Colonic mucosa (tissue), 4 donors: ENCODE measurements at regions not wholly inside any gene's neighbourhood (a gene's known extent, or its start where the extent isn't known, plus 50 kb on each side); places are given as distances from the start of the nearest gene placed in this dataset.

Source experiments
- DNase-seq: peaks from one replicate; pipeline ENCODE4 v3.0.0-alpha.2; 2020
- H3K27ac ChIP-seq: fragments of 200-600 bp; one replicate; pipeline ENCODE4 v1.8.0; 2021
- H3K27me3 ChIP-seq: fragments of 200-600 bp; one replicate; pipeline ENCODE4 v1.8.0; 2021
- H3K36me3 ChIP-seq: fragments of 200-600 bp; one replicate; pipeline ENCODE4 v1.8.0; 2021
- H3K4me1 ChIP-seq: fragments of 200-600 bp; one replicate; pipeline ENCODE4 v1.8.0; 2021; ENCODE audit warnings: mild to moderate bottlenecking
- H3K4me3 ChIP-seq: fragments of 200-600 bp; one replicate; pipeline ENCODE4 v1.8.0; 2021
- H3K9ac ChIP-seq, 2 donors: one replicate each; pipeline ENCODE4 v1.7.0; 2013; ENCODE audit warnings: control low read depth in 2 of 2, low read depth in 2 of 2, low read length in 2 of 2
- H3K9me3 ChIP-seq: fragments of 200-600 bp; one replicate; pipeline ENCODE4 v1.8.0; 2021
- intact Hi-C: fragments of 100-400 bp; cut with DNase I; formaldehyde crosslinking; loops from one replicate; pipeline ENCODE4 v1.14.1; 2022
- TF ChIP-seq, protein P1 (sequence below): fragments of 200-600 bp; IDR thresholded peaks from one replicate; pipeline ENCODE4 v1.8.0; 2022; ENCODE audit warnings: antibody characterized with exemption, mild to moderate bottlenecking
- donor health status: healthy.
- donor health status: DM: no; HTN: no; CAD: no.
- donor health status: DM: no; HTN: no; CAD: no.

DNA sequence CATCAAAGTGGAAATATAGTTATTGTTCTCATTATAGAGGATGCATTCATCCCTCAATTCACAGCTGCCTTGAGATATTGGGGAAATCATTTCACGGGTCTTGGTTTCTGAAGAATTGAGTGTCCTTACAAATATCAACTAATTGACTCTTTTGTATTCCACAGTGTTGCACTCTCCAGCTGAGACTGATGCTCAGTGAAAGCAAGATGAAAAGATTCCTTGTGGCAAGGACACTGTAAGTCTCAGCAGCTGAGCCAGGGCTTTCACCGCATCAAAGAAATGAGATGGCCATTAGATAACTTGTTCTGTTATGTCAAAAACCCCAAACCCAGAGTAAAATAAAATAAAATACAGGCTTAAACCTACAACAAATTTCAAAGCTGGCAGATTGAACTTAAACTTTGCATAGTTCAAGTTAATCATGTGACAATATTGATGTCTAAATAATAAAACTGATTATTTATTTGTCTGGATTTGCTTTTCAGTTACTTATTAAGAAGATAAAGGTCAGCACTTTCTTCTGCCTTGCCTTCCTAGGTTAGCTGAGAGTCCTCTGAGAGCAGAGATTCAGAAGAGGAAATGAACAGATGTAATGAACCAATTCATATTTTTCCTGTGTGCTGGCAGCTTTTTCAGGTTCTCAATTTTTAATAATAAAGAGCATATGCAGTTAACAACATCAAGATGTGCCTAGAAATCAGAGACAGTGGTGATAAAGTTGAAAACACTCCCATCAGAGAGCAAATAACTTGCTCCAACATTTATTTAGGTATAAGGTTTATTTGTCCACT, 82.4 kb upstream of the SMLR1 start:
- Histone ChIP-seq H3K9ac (no peak overlapping the region), H3K27me3 (no peaks in the 10 kb centered on the region), H3K4me3 (no peak overlapping the region), H3K27ac (no peak overlapping the region), H3K4me1 (no peaks in the 10 kb centered on the region), H3K9me3 (no peaks in the 10 kb centered on the region), H3K36me3 (no peaks in the 10 kb centered on the region)
- intact Hi-C loops = no loop called here
- TF ChIP-seq, protein P1, sequence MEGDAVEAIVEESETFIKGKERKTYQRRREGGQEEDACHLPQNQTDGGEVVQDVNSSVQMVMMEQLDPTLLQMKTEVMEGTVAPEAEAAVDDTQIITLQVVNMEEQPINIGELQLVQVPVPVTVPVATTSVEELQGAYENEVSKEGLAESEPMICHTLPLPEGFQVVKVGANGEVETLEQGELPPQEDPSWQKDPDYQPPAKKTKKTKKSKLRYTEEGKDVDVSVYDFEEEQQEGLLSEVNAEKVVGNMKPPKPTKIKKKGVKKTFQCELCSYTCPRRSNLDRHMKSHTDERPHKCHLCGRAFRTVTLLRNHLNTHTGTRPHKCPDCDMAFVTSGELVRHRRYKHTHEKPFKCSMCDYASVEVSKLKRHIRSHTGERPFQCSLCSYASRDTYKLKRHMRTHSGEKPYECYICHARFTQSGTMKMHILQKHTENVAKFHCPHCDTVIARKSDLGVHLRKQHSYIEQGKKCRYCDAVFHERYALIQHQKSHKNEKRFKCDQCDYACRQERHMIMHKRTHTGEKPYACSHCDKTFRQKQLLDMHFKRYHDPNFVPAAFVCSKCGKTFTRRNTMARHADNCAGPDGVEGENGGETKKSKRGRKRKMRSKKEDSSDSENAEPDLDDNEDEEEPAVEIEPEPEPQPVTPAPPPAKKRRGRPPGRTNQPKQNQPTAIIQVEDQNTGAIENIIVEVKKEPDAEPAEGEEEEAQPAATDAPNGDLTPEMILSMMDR = no peak
- DNase-seq = no peak

DNA sequence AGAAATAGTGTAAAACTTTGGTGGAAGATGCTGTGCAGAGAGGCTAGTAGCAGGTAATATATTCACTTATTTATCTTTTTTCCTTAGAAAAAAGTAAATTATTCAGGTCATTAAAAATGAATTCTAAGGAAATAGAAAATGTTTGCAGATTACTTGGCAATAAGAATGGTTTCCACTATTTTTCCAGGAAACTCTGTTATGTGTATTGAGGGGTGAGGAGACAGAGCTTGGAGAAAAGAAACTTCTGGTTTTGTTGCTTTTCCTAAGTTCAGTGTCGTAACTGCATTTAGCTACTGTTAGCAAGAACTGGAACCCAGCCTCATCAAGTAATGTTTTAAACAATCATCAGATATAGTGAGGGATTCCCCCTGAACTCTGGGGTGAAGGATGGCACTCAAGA, 79.2 kb upstream of the SMLR1 start:
- Histone ChIP-seq H3K4me1 (no peaks in the 10 kb centered on the region), H3K9me3 (no peaks in the 10 kb centered on the region), H3K36me3 (no peaks in the 10 kb centered on the region), H3K4me3 (no peak overlapping the region), H3K27me3 (no peaks in the 10 kb centered on the region), H3K9ac (no peak overlapping the region), H3K27ac (no peak overlapping the region)
- intact Hi-C loops = no loop called here
- DNase-seq = no peak
- TF ChIP-seq, protein P1 = no peak

DNA sequence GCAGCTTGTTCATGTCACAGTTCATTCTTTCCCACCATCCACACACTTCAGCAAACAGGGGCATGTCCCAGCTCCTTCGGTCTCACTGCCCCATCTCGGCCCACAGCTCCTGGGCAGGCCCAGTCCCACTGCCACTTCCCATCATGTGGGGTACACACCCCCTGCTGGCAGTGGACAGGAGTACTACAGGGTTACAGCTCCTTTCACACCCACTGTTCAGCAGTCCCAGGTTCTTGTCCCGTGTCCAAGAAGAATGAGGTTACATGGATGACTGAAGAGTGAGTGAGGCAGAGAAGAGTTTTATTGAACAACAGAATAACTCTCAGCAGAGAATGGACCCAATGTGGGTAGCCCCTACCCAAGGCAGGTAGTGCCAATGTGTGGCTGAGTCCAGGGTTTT, 77.8 kb upstream of the SMLR1 start:
- Histone ChIP-seq H3K4me3 (no peak overlapping the region), H3K9ac (no peak overlapping the region), H3K27ac (no peak overlapping the region), H3K9me3 (no peaks in the 10 kb centered on the region), H3K36me3 (no peaks in the 10 kb centered on the region), H3K27me3 (no peaks in the 10 kb centered on the region), H3K4me1 (no peaks in the 10 kb centered on the region)
- intact Hi-C loops = no loop called here
- no peak for DNase-seq
- TF ChIP-seq, protein P1 = no peak

DNA sequence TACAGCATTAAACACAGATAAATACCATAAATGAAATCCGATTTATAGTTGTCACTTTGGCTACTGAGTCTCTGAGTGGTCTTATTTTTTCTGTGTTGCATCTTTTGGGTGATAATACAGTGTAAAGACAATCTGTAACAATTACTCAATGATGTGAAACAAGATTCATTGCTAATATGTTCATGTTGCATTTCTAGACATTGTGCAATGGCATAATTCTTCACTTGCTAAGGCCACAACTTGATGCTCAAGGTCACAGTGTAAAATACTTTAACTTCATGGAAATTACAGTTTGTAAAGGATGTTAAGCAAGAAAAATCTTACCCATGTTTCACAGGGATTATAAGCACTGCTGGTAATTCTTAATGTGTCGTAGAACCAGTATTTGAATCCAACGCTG, 74.9 kb upstream of the SMLR1 start:
- no peak overlapping the region for H3K4me3 ChIP-seq
- intact Hi-C loops = no loop called here
- no peak overlapping the region for H3K27ac ChIP-seq
- H3K9ac ChIP-seq = no peak overlapping the region
- DNase-seq = no peak
- no peaks in the 10 kb centered on the region for H3K36me3 ChIP-seq
- no peaks in the 10 kb centered on the region for H3K4me1 ChIP-seq
- H3K27me3 ChIP-seq = no peaks in the 10 kb centered on the region
- H3K9me3 ChIP-seq = no peaks in the 10 kb centered on the region
- TF ChIP-seq, protein P1 = no peak

DNA sequence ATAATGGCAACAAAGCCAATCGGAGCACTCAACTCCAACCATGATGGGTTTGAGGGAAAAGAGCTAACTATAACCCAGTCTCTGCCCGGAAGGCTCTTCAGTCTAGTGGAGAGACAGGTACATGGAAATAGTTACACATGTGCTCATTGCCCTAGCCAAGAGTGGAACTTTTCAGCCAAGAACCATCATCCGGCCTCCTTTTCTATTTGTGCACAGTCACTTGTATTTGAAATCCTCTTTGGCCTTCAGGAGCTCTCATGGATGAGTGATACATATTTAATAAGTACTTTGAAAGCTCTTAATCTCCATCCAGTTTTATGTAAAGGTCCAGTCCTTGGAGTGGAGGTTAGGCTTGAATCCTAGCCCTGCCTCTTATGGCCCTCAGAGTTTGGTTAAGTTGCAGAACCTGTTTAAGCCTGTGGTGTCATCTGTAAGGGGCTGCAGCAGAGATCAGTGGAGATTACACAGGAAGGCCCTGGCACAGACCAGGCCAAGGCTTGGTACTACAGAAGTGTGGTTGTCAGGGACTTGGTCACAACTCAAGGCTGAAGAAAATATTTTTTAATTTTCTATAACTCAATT, 72.3 kb upstream of the SMLR1 start:
- no peak for DNase-seq
- Histone ChIP-seq H3K27ac (no peak overlapping the region), H3K4me1 (no peaks in the 10 kb centered on the region), H3K36me3 (no peaks in the 10 kb centered on the region), H3K9ac (no peak overlapping the region), H3K4me3 (no peak overlapping the region), H3K27me3 (no peaks in the 10 kb centered on the region), H3K9me3 (no peaks in the 10 kb centered on the region)
- TF ChIP-seq, protein P1 = no peak
- intact Hi-C loops = no loop called here
